HL-60 (cell line): ENCODE measurements at regions not wholly inside any gene's neighbourhood (a gene's known extent, or its start where the extent isn't known, plus 50 kb on each side); places are given as distances from the start of the nearest gene placed in this dataset.

Experiments used
- POLR2AphosphoS5 ChIP-seq: IDR thresholded peaks from 2 replicates; pipeline ENCODE4 v1.6.1; 2012; ENCODE audit warnings: low read depth
- SPI1 ChIP-seq: IDR thresholded peaks from 2 replicates; pipeline ENCODE4 v1.6.1; 2012; ENCODE audit warnings: low read depth, mild to moderate bottlenecking, borderline replicate concordance
- TF ChIP-seq, protein P1 (sequence below): IDR thresholded peaks from one replicate; pipeline ENCODE4 v1.5.1; 2011; ENCODE audit warnings: low read length, control low read depth, inconsistent platforms; ENCODE audit not compliant: insufficient read depth

DNA sequence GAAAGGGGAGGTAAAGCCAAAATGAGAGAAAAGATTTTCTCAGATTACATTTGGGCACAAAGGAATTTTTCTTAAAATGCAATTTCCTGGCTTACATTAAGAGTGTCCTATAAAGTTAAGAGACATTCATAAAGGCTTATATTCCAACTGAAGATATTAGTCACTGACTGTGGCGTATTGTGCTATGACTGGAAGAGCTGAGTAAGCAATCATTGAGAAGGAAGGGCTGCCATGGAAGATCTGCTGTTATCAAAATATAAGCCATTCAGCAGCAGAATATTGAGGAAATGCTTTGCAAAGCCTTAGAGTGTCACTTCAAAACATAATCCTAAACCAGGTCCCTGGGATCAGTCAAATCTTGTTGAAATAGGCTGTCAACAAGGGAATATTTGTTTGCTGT, 593.9 kb downstream of the TUSC7 start:
- TF ChIP-seq, protein P1, sequence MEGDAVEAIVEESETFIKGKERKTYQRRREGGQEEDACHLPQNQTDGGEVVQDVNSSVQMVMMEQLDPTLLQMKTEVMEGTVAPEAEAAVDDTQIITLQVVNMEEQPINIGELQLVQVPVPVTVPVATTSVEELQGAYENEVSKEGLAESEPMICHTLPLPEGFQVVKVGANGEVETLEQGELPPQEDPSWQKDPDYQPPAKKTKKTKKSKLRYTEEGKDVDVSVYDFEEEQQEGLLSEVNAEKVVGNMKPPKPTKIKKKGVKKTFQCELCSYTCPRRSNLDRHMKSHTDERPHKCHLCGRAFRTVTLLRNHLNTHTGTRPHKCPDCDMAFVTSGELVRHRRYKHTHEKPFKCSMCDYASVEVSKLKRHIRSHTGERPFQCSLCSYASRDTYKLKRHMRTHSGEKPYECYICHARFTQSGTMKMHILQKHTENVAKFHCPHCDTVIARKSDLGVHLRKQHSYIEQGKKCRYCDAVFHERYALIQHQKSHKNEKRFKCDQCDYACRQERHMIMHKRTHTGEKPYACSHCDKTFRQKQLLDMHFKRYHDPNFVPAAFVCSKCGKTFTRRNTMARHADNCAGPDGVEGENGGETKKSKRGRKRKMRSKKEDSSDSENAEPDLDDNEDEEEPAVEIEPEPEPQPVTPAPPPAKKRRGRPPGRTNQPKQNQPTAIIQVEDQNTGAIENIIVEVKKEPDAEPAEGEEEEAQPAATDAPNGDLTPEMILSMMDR: no peak
- TF ChIP-seq POLR2AphosphoS5: no peak
- no peak for TF ChIP-seq SPI1
